HUES64 (cell line): ENCODE measurements at regions not wholly inside any gene's neighbourhood (a gene's known extent, or its start where the extent isn't known, plus 50 kb on each side); places are given as distances from the start of the nearest gene placed in this dataset.

ENCODE experiments used
- H3K27ac ChIP-seq: 2 replicates; pipeline ENCODE4 v1.7.0; 2013; ENCODE audit warnings: low read depth, low read length, inconsistent platforms
- H3K27me3 ChIP-seq: 2 replicates; pipeline ENCODE4 v1.6.1; 2013; ENCODE audit warnings: mild to moderate bottlenecking, low read length; ENCODE audit not compliant: insufficient read depth
- H3K36me3 ChIP-seq: 2 replicates; pipeline ENCODE4 v1.6.1; 2013; ENCODE audit warnings: mild to moderate bottlenecking, low read length; ENCODE audit not compliant: insufficient read depth
- H3K4me1 ChIP-seq: 2 replicates; pipeline ENCODE4 v1.6.1; 2013; ENCODE audit warnings: mild to moderate bottlenecking, low read length, moderate library complexity; ENCODE audit not compliant: insufficient read depth
- H3K4me3 ChIP-seq: 2 replicates; pipeline ENCODE4 v1.5.1; 2013; ENCODE audit warnings: mild to moderate bottlenecking, low read length, moderate library complexity
- H3K9ac ChIP-seq: 2 replicates; pipeline ENCODE4 v1.6.1; 2013; ENCODE audit warnings: mild to moderate bottlenecking, low read depth, low read length
- H3K9me3 ChIP-seq: 2 replicates; pipeline ENCODE4 v1.6.1; 2013; ENCODE audit warnings: low read depth, low read length; ENCODE audit not compliant: insufficient read depth
- WGBS: fragments of 150-250, 120-280 bp; methylation state at CpG from one replicate; pipeline ENCODE4 v1.1.7; 2013; ENCODE audit warnings: missing lambda C conversion rate; 5-methylcytosine and 5-hydroxymethylcytosine counted together

GRCh38 chr14:38101679-38102078, 106.0 kb upstream of the SSTR1 start:
- Histone ChIP-seq H3K36me3 (no peaks in the 10 kb centered on the region), H3K27ac (no peak overlapping the region), H3K9ac (no peak overlapping the region), H3K4me1 (no peaks in the 10 kb centered on the region), H3K27me3 (no peaks in the 10 kb centered on the region), H3K4me3 (no peak overlapping the region), H3K9me3 (peaks cover 6% of the 10 kb centered on the region)
- WGBS = 100% methylated on average over 1 of the region's 1 CpG

DNA sequence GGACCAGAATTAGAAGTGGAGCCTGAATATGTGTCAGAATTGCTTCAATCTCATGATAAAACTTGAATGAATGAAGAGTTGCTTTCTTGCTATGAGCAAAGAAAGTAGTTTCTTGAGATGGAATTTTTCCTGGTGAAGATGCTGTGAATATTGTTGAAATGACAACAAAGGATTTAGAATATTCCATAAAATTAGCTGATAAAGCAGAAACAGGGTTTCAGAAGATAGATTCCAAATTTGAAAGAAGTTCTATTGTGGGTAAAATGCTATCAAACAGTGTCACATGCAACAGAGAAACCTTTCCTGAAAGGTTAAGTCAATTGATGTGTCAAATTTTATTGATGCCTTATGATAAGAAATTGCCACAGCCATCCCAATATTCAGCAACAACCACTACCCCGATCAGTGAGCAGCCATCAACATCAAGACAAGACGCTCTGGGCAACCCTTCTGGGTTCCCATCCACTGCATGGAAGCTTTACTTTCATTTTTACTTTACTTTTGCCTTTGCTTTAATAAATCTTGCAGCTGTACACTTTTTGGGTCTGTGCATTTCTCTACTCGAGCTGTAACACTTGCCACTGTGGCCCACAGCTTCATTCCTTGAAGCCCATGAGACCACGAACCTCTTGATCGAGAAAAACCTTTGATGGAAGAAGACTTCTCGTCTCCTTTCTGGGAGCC, 104.0 kb upstream of the SSTR1 start:
- Histone ChIP-seq H3K36me3 (no peaks in the 10 kb centered on the region), H3K4me1 (no peaks in the 10 kb centered on the region), H3K9ac (no peak overlapping the region), H3K27ac (no peak overlapping the region), H3K9me3 (peaks cover 6% of the 10 kb centered on the region), H3K4me3 (no peak overlapping the region), H3K27me3 (no peaks in the 10 kb centered on the region)
- 94% methylated on average over 6 of the region's 6 CpGs for WGBS

GRCh38 chr14:38105106-38105702, 102.5 kb upstream of the SSTR1 start:
- no peaks in the 10 kb centered on the region for H3K4me1 ChIP-seq
- WGBS = 96% methylated on average over 9 of the region's 9 CpGs
- no peaks in the 10 kb centered on the region for H3K36me3 ChIP-seq
- H3K4me3 ChIP-seq = no peak overlapping the region
- H3K9me3 ChIP-seq = peaks cover 6% of the 10 kb centered on the region
- H3K27me3 ChIP-seq = no peaks in the 10 kb centered on the region
- no peak overlapping the region for H3K9ac ChIP-seq
- H3K27ac ChIP-seq = no peak overlapping the region

- Histone ChIP-seq H3K9ac (no peak overlapping the region), H3K4me1 (no peaks in the 10 kb centered on the region), H3K9me3 (no peaks in the 10 kb centered on the region), H3K27me3 (no peaks in the 10 kb centered on the region), H3K27ac (no peak overlapping the region), H3K36me3 (no peaks in the 10 kb centered on the region), H3K4me3 (no peak overlapping the region)
- WGBS = 97% methylated on average over 2 of the region's 2 CpGs
Observed at GRCh38 chr14:38107216-38107631, 100.5 kb upstream of the SSTR1 start.

DNA sequence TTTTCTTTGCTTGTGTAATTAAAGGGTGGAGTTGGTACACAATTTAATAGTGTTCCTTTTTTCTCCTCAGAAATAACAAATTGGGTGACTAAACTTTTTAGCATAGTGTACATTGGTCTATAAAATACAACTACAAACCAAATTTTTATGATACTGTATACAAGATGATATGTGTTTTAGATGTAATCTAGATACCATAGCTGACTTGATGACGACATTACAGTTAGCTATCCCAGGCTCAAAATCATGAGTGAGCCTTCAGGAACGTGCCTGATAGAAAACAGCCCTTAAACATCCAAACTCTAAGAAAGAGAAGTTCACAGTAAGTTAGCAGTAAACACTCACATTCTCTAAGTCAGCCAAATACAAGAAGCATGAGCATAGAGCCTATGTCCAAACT, 99.0 kb upstream of the SSTR1 start:
- Histone ChIP-seq H3K27me3 (no peaks in the 10 kb centered on the region), H3K9me3 (no peaks in the 10 kb centered on the region), H3K36me3 (no peaks in the 10 kb centered on the region), H3K9ac (no peak overlapping the region), H3K27ac (no peak overlapping the region), H3K4me1 (peaks cover 12% of the 10 kb centered on the region; the same call in 1 of the 2 replicates), H3K4me3 (no peak overlapping the region)
- 87% methylated on average over 2 of the region's 2 CpGs for WGBS

- 90% methylated on average over 1 of the region's 1 CpG for WGBS
- no peak overlapping the region for H3K27ac ChIP-seq
- no peak overlapping the region for H3K9ac ChIP-seq
- H3K36me3 ChIP-seq = no peaks in the 10 kb centered on the region
- no peaks in the 10 kb centered on the region for H3K27me3 ChIP-seq
- peaks cover 19% of the 10 kb centered on the region; the same call in 1 of the 2 replicates for H3K4me1 ChIP-seq
- H3K4me3 ChIP-seq = no peak overlapping the region
- H3K9me3 ChIP-seq = no peaks in the 10 kb centered on the region
Observed at GRCh38 chr14:38110258-38110657, 97.4 kb upstream of the SSTR1 start.

- no peaks in the 10 kb centered on the region for H3K36me3 ChIP-seq
Observed at GRCh38 chr14:38111046-38111445, 96.7 kb upstream of the SSTR1 start.

DNA sequence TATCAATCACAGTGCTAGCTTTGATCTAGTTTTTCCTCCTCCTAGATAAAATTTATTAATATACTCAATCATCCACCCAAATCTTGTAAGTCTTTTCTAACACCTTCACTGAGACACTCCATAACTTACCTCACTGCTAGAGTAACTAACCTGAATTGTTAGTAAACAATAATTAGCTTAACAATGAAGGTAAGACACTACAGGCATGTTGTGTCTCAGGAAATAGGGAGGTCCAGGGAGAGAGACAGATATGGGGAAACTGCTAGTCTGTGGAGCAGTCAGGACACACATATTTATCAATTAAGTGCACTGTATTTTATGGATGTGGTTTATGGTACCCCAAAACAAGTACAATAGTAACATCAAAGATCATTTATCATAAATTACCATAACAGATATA, 94.2 kb upstream of the SSTR1 start:
- Histone ChIP-seq H3K4me1 (peaks cover 19% of the 10 kb centered on the region; the same call in 1 of the 2 replicates), H3K27me3 (no peaks in the 10 kb centered on the region), H3K4me3 (no peak overlapping the region), H3K36me3 (no peaks in the 10 kb centered on the region), H3K9ac (no peak overlapping the region), H3K9me3 (no peaks in the 10 kb centered on the region), H3K27ac (no peak overlapping the region)

More at GRCh38 chr14:38111046-38111445, 96.7 kb upstream of the SSTR1 start:
- H3K4me3 ChIP-seq = no peak overlapping the region
- no peaks in the 10 kb centered on the region for H3K27me3 ChIP-seq
- no peak overlapping the region for H3K9ac ChIP-seq
- 100% methylated on average over 1 of the region's 2 CpGs for WGBS
- H3K27ac ChIP-seq = no peak overlapping the region
- H3K9me3 ChIP-seq = no peaks in the 10 kb centered on the region
- H3K4me1 ChIP-seq = peaks cover 19% of the 10 kb centered on the region; the same call in 1 of the 2 replicates

DNA sequence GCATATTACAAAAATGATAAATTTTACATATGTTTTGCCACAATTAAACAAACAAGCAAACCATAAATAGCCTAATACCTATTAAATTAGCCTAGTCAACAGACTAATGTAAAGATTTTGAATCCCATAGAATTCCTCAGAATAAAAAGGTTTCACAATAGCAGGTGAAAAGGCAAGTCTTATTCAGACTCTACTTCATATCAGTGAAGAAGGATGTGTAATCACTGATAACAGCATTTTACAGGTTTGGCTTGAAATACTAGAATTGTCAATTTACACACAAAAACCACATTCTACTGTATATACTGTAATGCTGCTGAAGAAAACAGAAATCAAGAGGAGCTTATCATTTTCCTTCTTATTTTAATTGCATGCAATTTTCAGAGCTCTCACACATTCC, 90.8 kb upstream of the SSTR1 start:
- Histone ChIP-seq H3K36me3 (no peaks in the 10 kb centered on the region), H3K27ac (no peak overlapping the region), H3K9ac (no peak overlapping the region), H3K27me3 (no peaks in the 10 kb centered on the region), H3K4me3 (no peak overlapping the region), H3K9me3 (no peaks in the 10 kb centered on the region), H3K4me1 (peaks cover 26% of the 10 kb centered on the region; the same call in 1 of the 2 replicates)

- H3K27ac ChIP-seq = no peak overlapping the region
- WGBS = 94% methylated on average over 2 of the region's 2 CpGs
- no peaks in the 10 kb centered on the region for H3K9me3 ChIP-seq
- no peak overlapping the region for H3K9ac ChIP-seq
- H3K4me3 ChIP-seq = no peak overlapping the region
- no peaks in the 10 kb centered on the region for H3K27me3 ChIP-seq
- peaks cover 13% of the 10 kb centered on the region; the same call in 1 of the 2 replicates for H3K4me1 ChIP-seq
- no peaks in the 10 kb centered on the region for H3K36me3 ChIP-seq
Observed at GRCh38 chr14:38120109-38120508, 87.6 kb upstream of the SSTR1 start.

DNA sequence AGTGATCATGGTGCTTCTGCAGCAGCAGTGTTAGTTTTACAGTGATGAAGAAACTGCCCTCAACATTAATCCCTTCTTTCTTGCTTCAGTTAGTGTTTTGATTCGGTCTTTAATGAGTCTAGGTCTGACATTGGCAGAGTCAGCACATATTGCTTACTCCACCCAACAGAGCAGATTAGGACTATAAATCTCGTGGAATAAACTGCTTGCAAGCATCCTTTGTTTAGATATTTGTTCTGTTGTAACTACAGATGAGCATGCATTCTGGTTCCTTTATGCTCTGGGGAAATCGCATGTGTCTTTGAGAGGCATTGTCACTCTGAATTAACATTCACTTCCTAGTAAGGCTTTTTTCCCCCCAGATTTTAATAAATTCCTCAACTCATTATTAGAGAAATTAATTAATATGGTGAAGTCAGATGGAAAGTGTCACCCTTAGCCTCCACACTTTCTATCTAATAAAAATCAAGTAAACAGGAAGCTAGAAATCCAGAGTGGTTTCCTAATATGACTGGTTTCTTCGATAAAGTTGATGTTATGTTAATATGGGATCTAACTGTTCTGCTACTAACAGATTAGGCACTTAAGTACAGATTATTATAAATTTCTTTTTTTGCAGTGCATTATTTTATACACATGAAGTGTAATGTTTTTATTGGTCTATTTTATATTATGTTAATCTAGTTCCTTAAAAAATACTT, 86.2 kb upstream of the SSTR1 start:
- Histone ChIP-seq H3K27ac (no peak overlapping the region), H3K36me3 (no peaks in the 10 kb centered on the region), H3K9me3 (no peaks in the 10 kb centered on the region), H3K4me1 (peaks cover 13% of the 10 kb centered on the region; the same call in 1 of the 2 replicates), H3K4me3 (no peak overlapping the region), H3K27me3 (no peaks in the 10 kb centered on the region), H3K9ac (no peak overlapping the region)
- WGBS = 76% methylated on average over 3 of the region's 4 CpGs
